ENCODE measurements at regions not wholly inside any gene's neighbourhood (a gene's known extent, or its start where the extent isn't known, plus 50 kb on each side); places are given as distances from the start of the nearest gene placed in this dataset.

DNA sequence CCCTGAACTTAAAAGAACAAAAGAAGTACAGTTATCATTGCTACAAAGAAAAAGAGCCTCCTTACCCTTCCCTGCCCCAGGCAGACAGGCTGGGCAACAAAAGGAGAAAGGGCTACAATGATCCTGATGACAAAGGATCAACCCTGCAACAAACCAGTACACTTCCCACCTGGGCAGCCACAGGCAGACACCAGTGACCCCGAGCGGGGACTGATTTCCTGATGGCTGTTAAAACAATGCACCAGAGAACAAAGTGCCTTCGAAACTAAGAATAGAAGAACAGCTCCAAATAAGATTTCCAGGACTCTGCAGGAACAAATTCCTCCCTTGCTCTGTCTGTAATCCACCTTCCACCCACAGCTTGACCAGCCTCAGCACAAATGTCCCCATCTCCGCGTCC, 106.3 kb upstream of the ARHGEF3 start:
- TF ChIP-seq, protein P1, sequence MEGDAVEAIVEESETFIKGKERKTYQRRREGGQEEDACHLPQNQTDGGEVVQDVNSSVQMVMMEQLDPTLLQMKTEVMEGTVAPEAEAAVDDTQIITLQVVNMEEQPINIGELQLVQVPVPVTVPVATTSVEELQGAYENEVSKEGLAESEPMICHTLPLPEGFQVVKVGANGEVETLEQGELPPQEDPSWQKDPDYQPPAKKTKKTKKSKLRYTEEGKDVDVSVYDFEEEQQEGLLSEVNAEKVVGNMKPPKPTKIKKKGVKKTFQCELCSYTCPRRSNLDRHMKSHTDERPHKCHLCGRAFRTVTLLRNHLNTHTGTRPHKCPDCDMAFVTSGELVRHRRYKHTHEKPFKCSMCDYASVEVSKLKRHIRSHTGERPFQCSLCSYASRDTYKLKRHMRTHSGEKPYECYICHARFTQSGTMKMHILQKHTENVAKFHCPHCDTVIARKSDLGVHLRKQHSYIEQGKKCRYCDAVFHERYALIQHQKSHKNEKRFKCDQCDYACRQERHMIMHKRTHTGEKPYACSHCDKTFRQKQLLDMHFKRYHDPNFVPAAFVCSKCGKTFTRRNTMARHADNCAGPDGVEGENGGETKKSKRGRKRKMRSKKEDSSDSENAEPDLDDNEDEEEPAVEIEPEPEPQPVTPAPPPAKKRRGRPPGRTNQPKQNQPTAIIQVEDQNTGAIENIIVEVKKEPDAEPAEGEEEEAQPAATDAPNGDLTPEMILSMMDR (IDR thresholded peaks at IDR 0.05 in 8 of 11, conservative IDR thresholded peaks at IDR 0.05 in 3 of 11): no peak
- no peak for TF ChIP-seq POLR2A (IDR thresholded peaks at IDR 0.05)

Measured in spleen (tissue), 7 donors.